HG03175 (cell line): ENCODE measurements at regions not wholly inside any gene's neighbourhood (a gene's known extent, or its start where the extent isn't known, plus 50 kb on each side); places are given as distances from the start of the nearest gene placed in this dataset.

Experiments
- ATAC-seq: cut with Tn5 transposase; IDR thresholded peaks from one replicate; pipeline ENCODE4 v1.9.1; 2021; ENCODE audit warnings: mild to moderate bottlenecking, moderate library complexity; ENCODE audit not compliant: unreplicated experiment

GRCh38 chr7:84506151-84506550, 311.6 kb upstream of the SEMA3A start:
- no peak for ATAC-seq

GRCh38 chr7:84502239-84502638, 307.6 kb upstream of the SEMA3A start:
- no peak for ATAC-seq

DNA sequence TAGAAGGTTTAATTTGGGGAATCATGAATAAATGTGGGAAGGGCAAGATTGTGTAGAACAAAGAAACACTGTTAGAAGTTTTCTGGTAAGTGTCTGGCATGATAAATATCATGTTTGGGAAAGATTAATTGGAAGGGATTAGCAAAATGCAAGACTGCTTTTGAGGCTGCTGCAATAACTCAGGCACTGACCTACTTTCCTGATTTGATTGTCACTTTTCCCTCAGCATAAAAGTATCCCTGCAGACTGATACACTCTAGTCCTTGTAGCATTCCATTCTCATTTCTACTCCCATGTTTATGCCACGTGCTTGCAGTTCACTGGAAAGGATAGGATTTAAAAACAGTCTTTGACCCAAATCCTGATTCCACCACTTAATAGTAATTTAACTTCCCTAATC, 303.3 kb upstream of the SEMA3A start:
- ATAC-seq, result no peak

DNA sequence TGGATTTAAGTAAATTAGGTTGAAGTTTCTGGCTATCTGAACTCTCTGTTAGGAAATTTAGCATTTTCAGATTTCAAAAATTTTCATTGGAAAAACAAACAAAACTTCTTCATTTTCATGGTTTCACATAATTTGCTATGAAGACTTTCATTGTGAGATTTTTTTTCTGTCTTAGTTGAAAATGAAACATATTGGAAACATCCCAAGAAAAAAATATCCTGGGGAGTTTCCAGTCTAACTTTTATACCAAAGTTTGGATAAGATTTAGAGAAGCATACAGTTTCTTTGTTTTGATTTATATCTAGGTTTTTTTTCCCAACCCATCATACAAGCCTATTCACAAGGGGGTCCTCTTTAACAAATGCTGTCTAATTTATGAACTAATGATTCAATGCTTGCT, 300.5 kb upstream of the SEMA3A start:
- ATAC-seq, result no peak

- ATAC-seq, result no peak
Observed at GRCh38 chr7:84492098-84493034, 297.8 kb upstream of the SEMA3A start.

- ATAC-seq, result no peak
Observed at GRCh38 chr7:84490661-84491060, 296.1 kb upstream of the SEMA3A start.

DNA sequence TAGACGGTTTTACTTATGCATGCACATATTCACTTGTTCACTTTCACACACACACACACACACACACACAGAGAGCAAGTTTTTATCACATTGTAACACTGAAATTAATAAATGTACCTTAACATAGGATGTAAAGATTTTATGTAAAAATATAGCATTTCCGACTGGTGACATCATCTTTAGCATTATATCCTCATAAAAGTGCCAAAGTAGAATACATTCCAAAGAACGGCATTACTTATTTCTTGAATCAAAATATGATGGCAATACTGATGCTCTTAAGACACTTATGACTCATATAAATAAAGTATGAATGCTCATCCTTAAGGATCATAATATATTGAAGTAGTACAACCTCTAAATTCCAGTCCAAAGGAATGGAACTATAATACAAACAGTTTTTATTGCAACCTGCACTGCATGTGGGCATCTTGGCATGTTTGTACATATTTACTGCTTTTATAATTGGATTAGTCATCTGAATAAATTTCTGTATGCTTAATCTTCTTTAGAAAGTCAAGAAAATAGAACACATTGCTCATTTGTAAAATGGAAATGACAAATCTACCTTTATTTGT, 290.0 kb upstream of the SEMA3A start:
- ATAC-seq, result no peak

- ATAC-seq, result no peak
Observed at GRCh38 chr7:84482476-84482875, 287.9 kb upstream of the SEMA3A start.

- no peak for ATAC-seq
Observed at GRCh38 chr7:84479059-84479458, 284.5 kb upstream of the SEMA3A start.

DNA sequence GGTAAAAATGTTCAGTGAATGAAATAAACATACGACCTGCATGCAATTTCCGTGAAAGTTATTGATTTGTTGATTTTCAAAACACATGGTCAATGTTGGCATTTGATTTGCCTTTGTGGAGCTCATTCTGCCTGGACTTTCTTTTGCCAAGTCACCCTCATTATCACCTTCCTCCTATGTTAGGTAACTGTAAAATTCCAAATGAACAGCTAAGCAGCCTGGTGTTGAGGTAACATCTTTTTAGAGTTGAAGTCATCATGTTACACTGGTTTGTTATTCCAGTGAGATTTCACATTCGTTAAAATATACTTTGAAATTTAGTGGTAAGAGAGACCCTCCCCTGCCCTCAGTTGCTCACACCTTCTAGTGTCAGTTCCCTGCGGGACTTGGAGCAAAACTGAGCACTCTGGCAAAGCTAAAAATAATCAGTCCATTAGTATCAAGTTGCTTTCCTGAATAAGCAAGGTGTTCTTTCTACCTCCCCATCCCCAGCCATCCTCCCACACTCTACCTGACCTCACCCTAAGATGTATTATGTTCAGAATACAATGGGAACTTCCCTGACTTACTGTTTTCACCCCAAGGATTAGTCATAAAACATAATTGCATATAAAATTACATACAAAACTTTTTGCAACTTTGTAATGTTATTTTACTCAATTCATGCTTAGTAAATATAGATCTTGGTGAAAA, 283.3 kb upstream of the SEMA3A start:
- ATAC-seq, result no peak

- no peak for ATAC-seq
Observed at GRCh38 chr7:84474436-84474835, 279.8 kb upstream of the SEMA3A start.

GRCh38 chr7:84471576-84471975, 277.0 kb upstream of the SEMA3A start:
- no peak for ATAC-seq

DNA sequence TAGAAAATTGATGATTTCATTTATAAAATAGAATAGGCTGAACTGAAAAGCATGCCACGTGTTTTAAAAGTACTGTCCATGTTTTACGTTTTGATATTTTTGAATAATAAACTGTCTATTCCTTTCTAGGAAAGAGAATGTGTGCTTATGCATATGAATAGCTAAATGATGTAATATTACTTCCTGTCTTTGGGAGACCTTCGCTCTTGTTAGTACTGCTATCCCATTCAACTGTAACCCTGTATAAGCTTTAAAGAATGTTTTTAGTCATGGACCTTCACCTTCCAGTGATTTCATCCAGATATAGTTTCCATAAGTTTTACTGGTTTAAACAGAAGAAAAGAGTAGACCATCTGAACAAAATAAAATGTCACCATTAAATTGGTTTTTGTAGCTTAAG, 274.4 kb upstream of the SEMA3A start:
- ATAC-seq, result no peak

DNA sequence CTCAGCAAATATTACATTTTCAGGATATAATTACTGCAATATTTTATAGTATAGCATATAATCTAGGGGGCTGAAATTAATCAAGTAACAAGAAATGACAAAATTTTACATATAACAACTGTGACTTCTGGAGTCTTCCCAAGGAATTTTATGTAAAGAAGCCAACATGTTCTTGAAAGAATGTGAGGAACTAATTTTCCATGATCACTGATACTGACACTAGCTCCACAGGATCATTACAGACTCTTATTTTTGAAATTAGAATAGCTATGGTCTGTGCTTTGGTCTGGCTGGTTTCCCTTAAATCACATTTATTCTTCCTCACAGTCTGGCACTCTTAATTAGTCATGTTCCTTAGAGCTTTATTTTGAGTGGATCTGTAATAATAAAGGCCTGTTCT, 267.7 kb upstream of the SEMA3A start:
- no peak for ATAC-seq

DNA sequence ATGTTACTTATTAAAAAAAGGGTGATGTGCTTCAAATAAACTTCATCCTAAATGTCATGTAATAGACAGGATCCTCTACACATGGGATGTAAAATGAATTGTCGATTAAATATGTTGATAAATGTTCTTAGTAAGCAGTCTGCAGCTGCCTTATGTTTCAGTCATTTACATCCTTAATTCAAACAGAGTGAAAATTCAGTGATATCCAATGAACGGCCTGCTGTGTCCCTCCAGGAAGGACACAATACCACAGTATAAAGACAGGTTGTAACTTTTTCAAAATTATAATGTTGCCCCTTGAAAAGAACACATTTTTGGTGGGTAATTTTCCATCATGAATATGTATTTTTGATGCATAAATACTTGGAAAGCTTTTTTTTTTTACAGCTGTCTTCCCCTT, 266.5 kb upstream of the SEMA3A start:
- no peak for ATAC-seq

DNA sequence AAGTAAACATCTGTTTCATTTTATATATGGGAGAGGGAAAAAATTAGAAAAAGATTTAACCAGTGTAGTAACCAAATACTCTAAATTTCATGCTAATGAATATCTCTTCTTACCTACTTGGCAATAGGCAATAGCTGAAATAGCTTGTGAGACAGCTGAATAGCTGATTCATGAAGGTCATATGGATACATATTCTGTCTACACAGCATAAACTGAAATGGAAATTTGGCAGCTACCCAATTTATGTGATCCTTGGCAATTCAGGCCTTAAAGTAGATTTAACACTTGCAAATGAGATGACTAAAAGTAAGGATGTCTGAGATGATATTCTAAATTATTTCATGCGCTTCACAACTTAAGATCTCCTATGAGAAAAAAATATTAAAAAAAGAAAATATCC, 261.2 kb upstream of the SEMA3A start:
- no peak for ATAC-seq

DNA sequence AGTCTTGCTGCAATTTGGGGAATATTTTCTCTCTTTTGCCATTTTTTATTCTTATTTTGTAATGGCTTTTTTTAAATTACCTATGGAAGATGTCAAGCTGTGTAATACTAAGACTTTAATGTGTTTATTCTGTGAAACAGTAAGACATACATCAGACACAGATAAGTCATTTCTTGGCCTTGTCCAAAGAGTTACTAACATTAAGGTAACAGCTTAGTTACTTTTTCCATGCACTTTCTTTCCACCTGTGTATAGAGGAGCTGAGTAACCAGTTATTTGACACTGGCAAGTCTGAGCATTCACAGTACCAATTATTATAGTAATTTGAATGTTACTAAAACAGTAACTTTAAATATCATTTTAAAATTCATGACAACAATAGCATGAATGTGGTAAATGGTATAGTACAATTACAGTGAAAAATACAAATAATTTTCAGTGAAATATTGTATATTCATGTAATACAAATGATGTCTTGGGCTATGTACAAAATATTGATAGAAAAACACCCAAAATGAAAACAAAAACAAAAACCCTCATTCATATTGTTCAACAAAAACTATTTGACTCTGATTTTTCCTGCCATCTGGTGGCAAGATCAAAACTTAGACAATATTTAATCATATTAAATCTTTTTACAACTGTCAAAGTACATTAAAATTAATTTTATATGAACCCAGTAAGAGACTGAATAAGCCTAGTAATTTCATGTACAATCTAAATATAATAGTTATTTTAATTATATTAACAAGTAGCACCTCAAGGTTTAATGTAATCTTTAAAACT, 259.8 kb upstream of the SEMA3A start:
- no peak for ATAC-seq

DNA sequence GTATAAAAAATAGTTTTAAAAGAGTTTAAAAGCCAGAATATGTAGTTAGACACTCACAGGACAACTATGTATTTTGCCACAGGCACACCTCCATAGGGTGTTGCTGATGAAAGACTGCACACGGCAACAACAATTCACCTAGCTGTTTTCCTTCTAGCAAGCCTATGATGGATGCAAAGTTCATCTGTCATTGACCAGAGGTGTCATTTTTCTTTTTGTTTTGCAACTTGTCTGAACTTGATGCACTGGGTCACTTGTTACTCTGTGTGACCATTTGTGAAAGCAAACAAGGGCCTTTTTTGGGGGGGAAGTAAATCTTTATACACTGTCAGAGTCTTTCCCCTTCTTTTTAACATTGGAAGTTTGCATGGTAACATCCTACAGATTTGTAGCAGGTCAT, 258.0 kb upstream of the SEMA3A start:
- ATAC-seq, result no peak

GRCh38 chr7:84450772-84451171, 256.2 kb upstream of the SEMA3A start:
- no peak for ATAC-seq

GRCh38 chr7:84447636-84448293, 253.2 kb upstream of the SEMA3A start:
- ATAC-seq, result no peak
